Naive thymus-derived CD4-positive, alpha-beta T cell (primary cell): ENCODE measurements at regions not wholly inside any gene's neighbourhood (a gene's known extent, or its start where the extent isn't known, plus 50 kb on each side); places are given as distances from the start of the nearest gene placed in this dataset.
"Not testable (repeated sequence)": the region's sequence is repeated elsewhere in the genome, so short reads cannot be mapped to it uniquely, and the experiment has no call there.

Source experiments
- ATAC-seq: fragments of 150-1000 bp; cut with Tn5 transposase; 2 replicates; pipeline ENCODE4 v1.10.0; 2021; ENCODE audit warnings: mild to moderate bottlenecking, moderate library complexity
- CTCF ChIA-PET: fragments of 350-600 bp; sonication (Branson Sonifier 250); formaldehyde crosslinking; loops from one replicate; lab custom pipeline; 2021; ENCODE audit warnings: antibody characterized with exemption; lab: Charles Lee
- POLR2A ChIA-PET: fragments of 350-600 bp; sonication (Branson Sonifier 250); formaldehyde crosslinking; loops from one replicate; lab custom pipeline; 2021; ENCODE audit warnings: antibody characterized with exemption, inconsistent platforms; lab: Charles Lee
- DNase-seq, 9 donors: peaks; one replicate each; pipeline versions ENCODE4 v3.0.0 to v3.0.0-alpha.2; 2020 to 2022; ENCODE audit warnings: mixed read lengths in 1 of 9
- H3K27ac ChIP-seq: one replicate; pipeline ENCODE4 v1.7.0; 2013; ENCODE audit warnings: mild to moderate bottlenecking, low read depth, low read length, moderate library complexity
- H3K27me3 ChIP-seq, 2 donors: one replicate each; pipeline ENCODE4 v1.7.0; 2013; ENCODE audit warnings: low read length in 2 of 2, mild to moderate bottlenecking in 2 of 2, moderate library complexity in 2 of 2; ENCODE audit not compliant: control insufficient read depth in 2 of 2, insufficient read depth in 2 of 2
- H3K36me3 ChIP-seq, 3 experiments: 1 replicate in 2 of 3; 2 replicates in 1 of 3; pipeline ENCODE4 v1.7.0; 2013; ENCODE audit warnings: low read length in 3 of 3, mild to moderate bottlenecking in 3 of 3, moderate library complexity in 1 of 3; ENCODE audit not compliant: insufficient read depth in 3 of 3, control insufficient read depth in 2 of 3
- H3K4me1 ChIP-seq, 2 donors: one replicate each; pipeline ENCODE4 v1.7.0; 2013; ENCODE audit warnings: low read length in 2 of 2, mild to moderate bottlenecking in 2 of 2, moderate library complexity in 1 of 2; ENCODE audit not compliant: control insufficient read depth in 2 of 2, insufficient read depth in 2 of 2
- H3K4me3 ChIP-seq: 2 replicates; pipeline ENCODE4 v1.7.0; 2013; ENCODE audit warnings: mild to moderate bottlenecking, low read length
- H3K9me3 ChIP-seq, 3 experiments: 1 replicate in 2 of 3; 2 replicates in 1 of 3; pipeline ENCODE4 v1.7.0; 2013; ENCODE audit warnings: low read length in 3 of 3; ENCODE audit not compliant: control insufficient read depth in 2 of 3
- H3K27ac Mint-ChIP-seq, 9 donors: one replicate each; pipeline ENCODE4 v1.8.0; 2020 to 2022; ENCODE audit warnings: mixed read lengths in 9 of 9, mild to moderate bottlenecking in 8 of 9, moderate library complexity in 5 of 9, inconsistent platforms in 2 of 9
- H3K27me3 Mint-ChIP-seq, 5 donors: one replicate each; pipeline ENCODE4 v1.8.0; 2021 to 2022; ENCODE audit warnings: mixed read lengths in 5 of 5, mild to moderate bottlenecking in 1 of 5
- H3K36me3 Mint-ChIP-seq, 5 donors: one replicate each; pipeline ENCODE4 v1.8.0; 2020 to 2022; ENCODE audit warnings: mixed read lengths in 5 of 5, mild to moderate bottlenecking in 3 of 5, inconsistent platforms in 1 of 5
- H3K4me1 Mint-ChIP-seq, 7 donors: one replicate each; pipeline ENCODE4 v1.8.0; 2020 to 2022; ENCODE audit warnings: mixed read lengths in 7 of 7, mild to moderate bottlenecking in 3 of 7, inconsistent platforms in 1 of 7
- H3K4me3 Mint-ChIP-seq, 10 donors: one replicate each; pipeline ENCODE4 v1.8.0; 2020 to 2022; ENCODE audit warnings: mild to moderate bottlenecking in 10 of 10, mixed read lengths in 10 of 10, moderate library complexity in 6 of 10, inconsistent platforms in 2 of 10
- H3K9me3 Mint-ChIP-seq, 11 donors: one replicate each; pipeline ENCODE4 v1.8.0; 2020 to 2022; ENCODE audit warnings: mixed read lengths in 11 of 11, mild to moderate bottlenecking in 4 of 11, inconsistent platforms in 1 of 11, moderate library complexity in 1 of 11
- intact Hi-C, 2 donors: fragments of 100-400 bp; cut with micrococcal nuclease; formaldehyde crosslinking; loops; one replicate each; pipeline ENCODE4 v1.15.1; 2023

DNA sequence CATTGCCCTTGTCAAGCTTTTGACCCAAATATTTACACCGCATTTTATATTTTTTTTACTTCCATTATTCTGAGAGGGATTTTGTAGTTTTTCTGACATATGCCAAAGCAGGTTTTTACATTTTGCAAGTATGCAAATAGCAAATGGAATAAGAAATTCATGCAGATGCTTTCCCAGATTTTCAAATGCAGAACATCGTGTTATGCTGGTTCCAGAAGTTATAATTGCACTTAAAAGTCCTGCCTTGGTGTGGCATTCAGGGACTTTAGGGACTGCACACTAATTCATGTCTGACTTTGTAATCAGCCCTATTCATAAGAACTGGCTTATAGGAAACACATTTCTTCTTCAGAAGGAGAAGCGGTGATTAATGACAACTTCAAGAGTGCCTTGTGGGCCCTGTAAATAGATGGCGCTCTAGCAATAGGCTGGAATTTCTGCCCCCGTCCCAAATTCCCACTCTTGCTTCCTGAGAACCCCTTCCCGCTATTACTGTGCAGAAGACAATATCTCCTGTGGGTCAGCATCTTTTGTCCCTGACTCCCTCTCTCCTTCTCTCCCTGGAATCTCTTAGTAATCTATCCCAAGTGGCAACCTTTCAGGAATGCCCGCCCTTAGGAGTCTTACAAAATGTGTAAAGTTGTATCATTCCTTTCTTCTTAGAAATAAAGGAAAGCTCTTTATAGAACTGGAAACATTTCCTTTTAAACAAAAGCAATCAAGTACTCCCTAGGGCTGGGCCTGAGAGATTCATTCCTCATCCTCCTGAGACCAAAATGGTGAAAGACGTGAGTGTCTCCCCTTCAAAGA, 264.0 kb downstream of the INHBA start:
- POLR2A ChIA-PET: no interaction called here
- intact Hi-C loops: no loop called here

DNA sequence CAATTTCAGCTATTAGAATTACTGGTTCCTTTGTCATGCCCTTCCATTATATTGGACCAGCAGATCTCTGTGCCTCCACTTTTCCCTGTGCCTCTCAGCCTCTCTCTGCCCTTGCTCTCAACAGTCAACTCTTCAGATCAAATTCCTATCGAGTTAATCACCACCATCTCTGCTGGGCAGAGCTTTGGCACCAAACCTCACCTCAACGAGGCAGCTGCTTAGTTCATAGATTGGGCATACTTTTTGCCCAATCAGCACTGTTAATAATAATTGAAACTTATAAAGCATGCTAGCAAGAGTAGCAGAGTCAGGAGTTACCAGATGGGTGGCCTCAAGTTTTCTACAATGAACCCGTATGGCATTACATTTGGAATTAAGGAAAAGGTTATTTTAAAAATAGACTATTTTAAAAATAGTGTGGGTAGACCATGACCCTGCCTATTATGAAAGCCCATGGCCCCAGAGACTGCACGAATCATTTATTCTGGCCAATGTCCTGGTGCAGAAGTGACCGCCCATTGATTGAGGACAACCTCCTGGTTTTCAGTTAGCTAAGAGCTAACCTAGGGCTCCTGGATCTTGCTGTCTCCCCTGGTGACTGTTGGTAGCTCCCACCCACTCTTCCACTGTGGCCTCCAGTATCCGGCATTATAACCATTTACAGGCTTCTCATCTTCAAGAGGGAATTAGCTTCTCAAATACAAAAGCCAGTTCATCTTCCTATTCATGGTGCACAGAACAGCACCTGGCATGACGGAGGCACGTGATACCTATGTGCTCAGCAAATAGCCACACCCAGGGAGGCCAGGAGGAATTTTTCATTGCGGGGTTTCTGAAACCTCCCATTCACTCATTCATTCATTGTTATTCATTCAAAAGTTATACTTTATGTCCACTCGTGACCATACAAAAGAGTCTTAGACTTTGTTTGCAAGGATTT, 265.4 kb downstream of the INHBA start:
- ChIA-PET CTCF (no interaction called here), POLR2A (no interaction called here)
- no peak for DNase-seq
- Mint-ChIP-seq H3K36me3 (peaks cover 0 to 4% (median 0%) of the 10 kb centered on the region in 5 donors), H3K4me3 (no peak overlapping the region), H3K27ac (no peak overlapping the region), H3K27me3 (no peaks in the 10 kb centered on the region), H3K4me1 (peaks cover 0 to 1% (median 0%) of the 10 kb centered on the region in 7 donors), H3K9me3 (peaks cover 0 to 24% (median 9%) of the 10 kb centered on the region in 11 donors)
- ATAC-seq: no peak
- Histone ChIP-seq H3K27ac (no peak overlapping the region), H3K27me3 (no peaks in the 10 kb centered on the region), H3K36me3 (no peaks in the 10 kb centered on the region), H3K4me1 (no peaks in the 10 kb centered on the region), H3K9me3 (no peaks in the 10 kb centered on the region), H3K4me3 (no peak overlapping the region)
- intact Hi-C loops: no loop called here

More for the DNA sequence above, 264.0 kb downstream of the INHBA start:
- H3K9me3 Mint-ChIP-seq: peaks cover 0 to 31% (median 9%) of the 10 kb centered on the region in 11 donors
- Histone ChIP-seq H3K36me3 (no peaks in the 10 kb centered on the region), H3K4me3 (no peak overlapping the region), H3K9me3 (no peaks in the 10 kb centered on the region), H3K27ac (no peak overlapping the region), H3K27me3 (no peaks in the 10 kb centered on the region), H3K4me1 (no peaks in the 10 kb centered on the region)
- H3K4me3 Mint-ChIP-seq: no peak overlapping the region
- no peaks in the 10 kb centered on the region for H3K27me3 Mint-ChIP-seq
- DNase-seq (no peak), ATAC-seq (no peak)
- CTCF ChIA-PET: no interaction called here
- H3K27ac Mint-ChIP-seq: no peak overlapping the region
- peaks cover 0 to 4% (median 0%) of the 10 kb centered on the region in 5 donors for H3K36me3 Mint-ChIP-seq
- peaks cover 0 to 1% (median 0%) of the 10 kb centered on the region in 7 donors for H3K4me1 Mint-ChIP-seq

DNA sequence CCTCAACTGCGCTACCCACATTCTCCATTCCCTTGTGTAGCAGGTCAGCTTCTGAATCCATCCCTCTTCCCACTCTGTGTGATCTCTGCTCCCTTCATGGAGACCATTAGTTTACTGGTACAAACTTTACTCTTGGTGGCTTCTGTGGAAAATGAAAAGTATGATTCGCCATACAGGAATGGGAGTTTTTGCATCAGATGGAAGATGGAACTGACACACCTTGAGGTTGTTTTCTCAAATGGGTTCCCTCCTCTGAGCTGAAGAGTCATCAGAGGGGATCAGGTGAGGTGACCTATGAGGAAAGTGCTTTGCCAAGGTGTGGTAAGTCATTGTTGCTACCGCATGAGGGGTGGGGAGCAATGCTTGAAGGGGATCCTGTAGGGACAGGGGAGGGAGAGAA, 266.8 kb downstream of the INHBA start:
- peaks cover 0 to 4% (median 0%) of the 10 kb centered on the region in 5 donors for H3K36me3 Mint-ChIP-seq
- DNase-seq: no peak
- H3K9me3 Mint-ChIP-seq: peaks cover 0 to 29% (median 12%) of the 10 kb centered on the region in 11 donors
- H3K4me1 Mint-ChIP-seq: peaks cover 0 to 1% (median 0%) of the 10 kb centered on the region in 7 donors
- ChIA-PET POLR2A (no interaction called here), CTCF (no interaction called here)
- H3K27ac Mint-ChIP-seq: no peak overlapping the region
- no peak for ATAC-seq
- Histone ChIP-seq H3K4me3 (no peak overlapping the region), H3K4me1 (no peaks in the 10 kb centered on the region), H3K36me3 (no peaks in the 10 kb centered on the region), H3K9me3 (no peaks in the 10 kb centered on the region), H3K27me3 (no peaks in the 10 kb centered on the region), H3K27ac (no peak overlapping the region)
- intact Hi-C loops: no loop called here
- no peak overlapping the region for H3K4me3 Mint-ChIP-seq
- no peaks in the 10 kb centered on the region for H3K27me3 Mint-ChIP-seq

DNA sequence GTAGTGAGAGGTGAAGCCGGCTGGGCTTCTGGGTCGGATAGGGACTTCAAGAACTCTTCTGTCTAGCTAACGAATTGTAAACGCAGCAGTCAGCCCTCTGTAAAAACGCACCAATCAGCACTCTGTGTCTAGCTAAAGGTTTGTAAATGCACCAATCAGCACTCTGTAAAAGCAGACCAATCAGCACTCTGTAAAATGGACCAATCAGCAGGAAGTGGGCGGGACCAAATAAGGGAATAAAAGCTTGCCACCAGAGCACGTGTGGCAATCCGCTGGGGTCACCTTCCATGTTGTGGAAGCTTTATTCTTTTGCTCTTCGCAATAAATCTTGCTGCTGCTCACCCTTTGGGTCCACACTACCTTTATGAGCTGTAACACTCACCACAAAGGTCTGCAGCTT, 267.9 kb downstream of the INHBA start:
- POLR2A ChIA-PET, ATAC-seq, H3K4me1 Mint-ChIP-seq, H3K27me3 ChIP-seq, H3K27ac Mint-ChIP-seq, intact Hi-C loops, H3K27me3 Mint-ChIP-seq, H3K9me3 ChIP-seq, CTCF ChIA-PET, H3K36me3 ChIP-seq, H3K4me3 Mint-ChIP-seq, H3K36me3 Mint-ChIP-seq, H3K27ac ChIP-seq, H3K4me3 ChIP-seq, H3K4me1 ChIP-seq, DNase-seq: not testable (repeated sequence)
- peaks cover 0 to 32% (median 16%) of the 10 kb centered on the region in 11 donors for H3K9me3 Mint-ChIP-seq

DNA sequence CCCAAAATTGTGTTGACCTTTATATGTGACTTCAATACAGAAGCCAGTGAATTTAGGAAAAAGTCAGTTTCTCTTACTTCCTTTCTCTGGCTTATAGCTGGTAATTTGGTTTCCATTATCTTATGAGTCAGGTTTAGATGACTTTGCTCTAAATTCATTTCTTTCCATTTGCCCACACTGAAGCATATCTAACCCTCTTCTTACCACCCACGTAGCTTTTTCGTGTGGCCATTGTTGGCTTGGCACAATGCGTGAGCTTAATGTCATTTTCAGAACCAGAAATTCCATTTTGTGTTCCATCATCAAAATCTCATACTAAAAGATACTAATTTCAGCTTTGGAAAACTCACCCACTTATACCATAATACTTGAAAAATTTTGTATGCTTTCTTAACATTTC, 271.2 kb downstream of the INHBA start:
- Histone ChIP-seq H3K4me1 (no peaks in the 10 kb centered on the region), H3K4me3 (no peak overlapping the region), H3K27ac (no peak overlapping the region), H3K9me3 (no peaks in the 10 kb centered on the region), H3K36me3 (no peaks in the 10 kb centered on the region), H3K27me3 (no peaks in the 10 kb centered on the region)
- no peak overlapping the region for H3K4me3 Mint-ChIP-seq
- H3K4me1 Mint-ChIP-seq: peaks cover 0 to 1% (median 0%) of the 10 kb centered on the region in 7 donors
- no peaks in the 10 kb centered on the region for H3K27me3 Mint-ChIP-seq
- H3K9me3 Mint-ChIP-seq: peaks cover 0 to 34% (median 16%) of the 10 kb centered on the region in 11 donors
- ATAC-seq: no peak
- CTCF ChIA-PET: no interaction called here
- peaks cover 0 to 4% (median 0%) of the 10 kb centered on the region in 5 donors for H3K36me3 Mint-ChIP-seq
- intact Hi-C loops: no loop called here
- H3K27ac Mint-ChIP-seq: no peak overlapping the region
- POLR2A ChIA-PET: no interaction called here
- no peak for DNase-seq

DNA sequence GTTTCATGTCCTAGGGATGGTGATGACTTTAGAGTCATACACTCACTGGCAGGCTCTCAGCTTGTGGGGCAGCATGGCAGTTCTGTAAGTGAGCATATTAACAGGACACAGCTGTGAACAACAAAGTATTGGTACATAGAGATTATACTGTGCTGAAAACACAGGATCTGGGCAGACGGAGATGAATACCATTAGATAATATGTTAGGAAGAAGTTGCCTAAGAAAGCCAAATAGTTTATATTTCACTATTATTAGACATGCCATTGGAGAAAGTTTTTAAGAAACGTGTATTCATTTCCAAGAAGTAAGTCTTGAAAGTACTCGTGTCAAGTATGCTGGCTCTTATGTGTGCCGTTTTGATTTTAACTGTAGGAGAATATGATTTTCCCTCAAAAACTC, 274.5 kb downstream of the INHBA start:
- no peaks in the 10 kb centered on the region for H3K9me3 ChIP-seq
- no peak overlapping the region for H3K27ac ChIP-seq
- H3K4me1 ChIP-seq: no peaks in the 10 kb centered on the region
- H3K4me1 Mint-ChIP-seq: no peaks in the 10 kb centered on the region
- CTCF ChIA-PET: no interaction called here
- DNase-seq (no peak), ATAC-seq (no peak)
- no peaks in the 10 kb centered on the region for H3K36me3 Mint-ChIP-seq
- no peaks in the 10 kb centered on the region for H3K36me3 ChIP-seq
- peaks cover 0 to 24% (median 5%) of the 10 kb centered on the region in 11 donors for H3K9me3 Mint-ChIP-seq
- H3K27me3 ChIP-seq: no peaks in the 10 kb centered on the region
- H3K27ac Mint-ChIP-seq: no peak overlapping the region
- no peaks in the 10 kb centered on the region for H3K27me3 Mint-ChIP-seq
- H3K4me3 Mint-ChIP-seq: no peak overlapping the region
- intact Hi-C loops: no loop called here
- no peak overlapping the region for H3K4me3 ChIP-seq
- POLR2A ChIA-PET: no interaction called here
